Activated CD4-positive, alpha-beta T cell treated with anti-CD3 and anti-CD28 coated beads for 36 hours (primary cell): ENCODE measurements at regions not wholly inside any gene's neighbourhood (a gene's known extent, or its start where the extent isn't known, plus 50 kb on each side); places are given as distances from the start of the nearest gene placed in this dataset.

Source experiments
- ATAC-seq: fragments of 200-7000 bp; cut with Tn5 transposase; one replicate; pipeline ENCODE4 v1.10.0; 2021; ENCODE audit warnings: mild to moderate bottlenecking, moderate library complexity
- CTCF ChIA-PET: fragments of 350-600 bp; sonication (Branson Sonifier 250); formaldehyde crosslinking; loops from one replicate; lab custom pipeline; 2021; ENCODE audit warnings: antibody characterized with exemption; lab: Charles Lee
- POLR2A ChIA-PET: fragments of 350-600 bp; sonication (Branson Sonifier 250); formaldehyde crosslinking; loops from one replicate; lab custom pipeline; 2021; ENCODE audit warnings: antibody characterized with exemption, inconsistent platforms; lab: Charles Lee
- DNase-seq: peaks from one replicate; pipeline ENCODE4 v3.0.0-alpha.2; 2020
- H3K27ac Mint-ChIP-seq: one replicate; pipeline ENCODE4 v1.8.0; 2021; ENCODE audit warnings: mixed read lengths
- H3K27me3 Mint-ChIP-seq: one replicate; pipeline ENCODE4 v1.8.0; 2021; ENCODE audit warnings: mixed read lengths
- H3K36me3 Mint-ChIP-seq: one replicate; pipeline ENCODE4 v1.8.0; 2021; ENCODE audit warnings: low read depth, mixed read lengths
- H3K4me1 Mint-ChIP-seq: one replicate; pipeline ENCODE4 v1.8.0; 2021; ENCODE audit warnings: mixed read lengths
- H3K4me3 Mint-ChIP-seq: one replicate; pipeline ENCODE4 v1.8.0; 2021; ENCODE audit warnings: mild to moderate bottlenecking, moderate library complexity, mixed read lengths
- H3K9me3 Mint-ChIP-seq: one replicate; pipeline ENCODE4 v1.8.0; 2021; ENCODE audit warnings: low read depth, mixed read lengths
- intact Hi-C, 2 experiments: fragments of 100-400 bp; cut with DNase I in 1 of 2; cut with micrococcal nuclease in 1 of 2; formaldehyde crosslinking; loops; one replicate each; pipeline versions ENCODE4 v1.14.2 to v1.15.1; 2022 to 2024; cut with DNase I, micrococcal nuclease

- Mint-ChIP-seq H3K9me3 (no peaks in the 10 kb centered on the region), H3K4me1 (no peaks in the 10 kb centered on the region), H3K27ac (no peak overlapping the region), H3K27me3 (no peaks in the 10 kb centered on the region), H3K36me3 (no peaks in the 10 kb centered on the region), H3K4me3 (no peak overlapping the region)
- ChIA-PET POLR2A (no interaction called here), CTCF (no interaction called here)
- ATAC-seq, result no peak
- no peak for DNase-seq
- intact Hi-C loops, result no loop called here
Observed at GRCh38 chr1:244159646-244160045, 108.6 kb downstream of the ZBTB18 start.

- ChIA-PET POLR2A (no interaction called here), CTCF (no interaction called here)
- H3K4me1 Mint-ChIP-seq, result no peaks in the 10 kb centered on the region
- no peak for ATAC-seq
- no peaks in the 10 kb centered on the region for H3K36me3 Mint-ChIP-seq
- H3K27ac Mint-ChIP-seq, result no peak overlapping the region
- intact Hi-C loops, result no loop called here
- no peak overlapping the region for H3K4me3 Mint-ChIP-seq
- H3K27me3 Mint-ChIP-seq, result no peaks in the 10 kb centered on the region
- no peak for DNase-seq
- no peaks in the 10 kb centered on the region for H3K9me3 Mint-ChIP-seq
Observed at GRCh38 chr1:244160455-244161235, 109.6 kb downstream of the ZBTB18 start.

GRCh38 chr1:244161236-244161510, 110.1 kb downstream of the ZBTB18 start:
- Mint-ChIP-seq H3K9me3 (no peaks in the 10 kb centered on the region), H3K4me1 (no peaks in the 10 kb centered on the region), H3K36me3 (no peaks in the 10 kb centered on the region), H3K27me3 (no peaks in the 10 kb centered on the region), H3K4me3 (no peak overlapping the region), H3K27ac (no peak overlapping the region)
- ChIA-PET POLR2A (no interaction called here), CTCF (no interaction called here)
- ATAC-seq, result no peak
- intact Hi-C loops, result no loop called here
- no peak for DNase-seq

- Mint-ChIP-seq H3K27me3 (no peaks in the 10 kb centered on the region), H3K4me3 (no peak overlapping the region), H3K4me1 (no peaks in the 10 kb centered on the region), H3K9me3 (no peaks in the 10 kb centered on the region), H3K27ac (no peak overlapping the region), H3K36me3 (no peaks in the 10 kb centered on the region)
- no peak for ATAC-seq
- ChIA-PET POLR2A (no interaction called here), CTCF (no interaction called here)
- intact Hi-C loops, result no loop called here
- no peak for DNase-seq
Observed at GRCh38 chr1:244162786-244163530, 111.9 kb downstream of the ZBTB18 start.

- Mint-ChIP-seq H3K36me3 (no peaks in the 10 kb centered on the region), H3K4me1 (no peaks in the 10 kb centered on the region), H3K9me3 (no peaks in the 10 kb centered on the region), H3K27ac (no peak overlapping the region), H3K4me3 (no peak overlapping the region), H3K27me3 (no peaks in the 10 kb centered on the region)
- DNase-seq, result no peak
- ATAC-seq, result no peak
- intact Hi-C loops, result no loop called here
- ChIA-PET POLR2A (no interaction called here), CTCF (no interaction called here)
Observed at GRCh38 chr1:244163861-244164510, 112.9 kb downstream of the ZBTB18 start.

GRCh38 chr1:244164511-244164890, 113.4 kb downstream of the ZBTB18 start:
- Mint-ChIP-seq H3K36me3 (no peaks in the 10 kb centered on the region), H3K27me3 (no peaks in the 10 kb centered on the region), H3K4me3 (no peak overlapping the region), H3K27ac (no peak overlapping the region), H3K9me3 (no peaks in the 10 kb centered on the region), H3K4me1 (no peaks in the 10 kb centered on the region)
- DNase-seq (no peak), ATAC-seq (no peak)
- intact Hi-C loops, result no loop called here
- ChIA-PET POLR2A (no interaction called here), CTCF (interaction anchor here (1.5 kb wide), 1 partner anchor 135 kb away, joined by 3 read pairs; no protein-coding TSS in a partner anchor)

GRCh38 chr1:244165021-244165420, 113.9 kb downstream of the ZBTB18 start:
- POLR2A ChIA-PET, result no interaction called here
- H3K9me3 Mint-ChIP-seq, result no peaks in the 10 kb centered on the region
- DNase-seq, result no peak

GRCh38 chr1:244165701-244166100, 114.6 kb downstream of the ZBTB18 start:
- Mint-ChIP-seq H3K36me3 (no peaks in the 10 kb centered on the region), H3K9me3 (no peaks in the 10 kb centered on the region), H3K27ac (no peak overlapping the region), H3K4me1 (no peaks in the 10 kb centered on the region), H3K4me3 (no peak overlapping the region), H3K27me3 (no peaks in the 10 kb centered on the region)
- DNase-seq (no peak), ATAC-seq (no peak)
- intact Hi-C loops, result no loop called here
- ChIA-PET CTCF (interaction anchor here (1.5 kb wide), 1 partner anchor 133 kb away, joined by 3 read pairs; no protein-coding TSS in a partner anchor), POLR2A (interaction anchor here (0.7 kb wide), 1 partner anchor 73 kb away, joined by 7 read pairs; no protein-coding TSS in a partner anchor)

More at GRCh38 chr1:244165021-244165420, 113.9 kb downstream of the ZBTB18 start:
- H3K4me1 Mint-ChIP-seq, result no peaks in the 10 kb centered on the region
- no peak overlapping the region for H3K4me3 Mint-ChIP-seq
- CTCF ChIA-PET, result interaction anchor here (1.5 kb wide), 1 partner anchor 134 kb away, joined by 3 read pairs; no protein-coding TSS in a partner anchor
- no peaks in the 10 kb centered on the region for H3K27me3 Mint-ChIP-seq
- no peak overlapping the region for H3K27ac Mint-ChIP-seq
- no peaks in the 10 kb centered on the region for H3K36me3 Mint-ChIP-seq
- intact Hi-C loops, result no loop called here
- ATAC-seq, result no peak

GRCh38 chr1:244171241-244171985, 120.3 kb downstream of the ZBTB18 start:
- no peaks in the 10 kb centered on the region for H3K27me3 Mint-ChIP-seq
- DNase-seq (no peak), ATAC-seq (no peak)
- POLR2A ChIA-PET, result no interaction called here
- CTCF ChIA-PET, result interaction anchor here (0.8 kb wide), 1 partner anchor 24 kb away, joined by 3 read pairs; no protein-coding TSS in a partner anchor
- no peak overlapping the region for H3K27ac Mint-ChIP-seq
- intact Hi-C loops, result no loop called here
- H3K36me3 Mint-ChIP-seq, result no peaks in the 10 kb centered on the region
- no peaks in the 10 kb centered on the region for H3K9me3 Mint-ChIP-seq
- H3K4me1 Mint-ChIP-seq, result no peaks in the 10 kb centered on the region
- no peak overlapping the region for H3K4me3 Mint-ChIP-seq

GRCh38 chr1:244173240-244173639, 122.2 kb downstream of the ZBTB18 start:
- H3K36me3 Mint-ChIP-seq, result no peaks in the 10 kb centered on the region
- H3K4me3 Mint-ChIP-seq, result no peak overlapping the region
- H3K27me3 Mint-ChIP-seq, result no peaks in the 10 kb centered on the region
- H3K27ac Mint-ChIP-seq, result no peak overlapping the region
- H3K9me3 Mint-ChIP-seq, result no peaks in the 10 kb centered on the region
- DNase-seq (no peak), ATAC-seq (no peak)
- no peaks in the 10 kb centered on the region for H3K4me1 Mint-ChIP-seq
- POLR2A ChIA-PET, result no interaction called here
- CTCF ChIA-PET, result interaction anchor here (1.3 kb wide), 1 partner anchor 31 kb away, joined by 4 read pairs; no protein-coding TSS in a partner anchor
- intact Hi-C loops, result no loop called here

GRCh38 chr1:244173769-244174168, 122.7 kb downstream of the ZBTB18 start:
- no peaks in the 10 kb centered on the region for H3K4me1 Mint-ChIP-seq
- no peaks in the 10 kb centered on the region for H3K9me3 Mint-ChIP-seq
- no peak for DNase-seq
- H3K4me3 Mint-ChIP-seq, result no peak overlapping the region
- POLR2A ChIA-PET, result no interaction called here
- no peaks in the 10 kb centered on the region for H3K36me3 Mint-ChIP-seq
- ATAC-seq, result no peak
- no peaks in the 10 kb centered on the region for H3K27me3 Mint-ChIP-seq
- CTCF ChIA-PET, result interaction anchor here (1.3 kb wide), 1 partner anchor 31 kb away, joined by 4 read pairs; no protein-coding TSS in a partner anchor
- intact Hi-C loops, result no loop called here
- no peak overlapping the region for H3K27ac Mint-ChIP-seq
